Adrenal gland (tissue), 5 donors: ENCODE measurements at regions not wholly inside any gene's neighbourhood (a gene's known extent, or its start where the extent isn't known, plus 50 kb on each side); places are given as distances from the start of the nearest gene placed in this dataset.

ENCODE experiments used
- POLR2A ChIP-seq, 2 donors: fragments of 450-650 bp; IDR thresholded peaks; one replicate each; pipeline ENCODE4 v1.6.1; 2017; ENCODE audit warnings: antibody characterized with exemption in 2 of 2, mild to moderate bottlenecking in 2 of 2, moderate library complexity in 1 of 2
- TF ChIP-seq, protein P1 (sequence below), 6 experiments: fragments of 450-650 bp in 4 of 6; fragments of 200-600 bp in 2 of 6; sonication (generic) in 1 of 6; IDR thresholded peaks; 1 replicate in 5 of 6; 2 replicates in 1 of 6; pipeline versions ENCODE4 v1.5.1 to v1.8.0; 2016 to 2021; ENCODE audit warnings: antibody characterized with exemption in 6 of 6, mild to moderate bottlenecking in 2 of 6, moderate library complexity in 1 of 6
- donor health status: DM: no; HTN: no; CAD: no.

- TF ChIP-seq, protein P1, sequence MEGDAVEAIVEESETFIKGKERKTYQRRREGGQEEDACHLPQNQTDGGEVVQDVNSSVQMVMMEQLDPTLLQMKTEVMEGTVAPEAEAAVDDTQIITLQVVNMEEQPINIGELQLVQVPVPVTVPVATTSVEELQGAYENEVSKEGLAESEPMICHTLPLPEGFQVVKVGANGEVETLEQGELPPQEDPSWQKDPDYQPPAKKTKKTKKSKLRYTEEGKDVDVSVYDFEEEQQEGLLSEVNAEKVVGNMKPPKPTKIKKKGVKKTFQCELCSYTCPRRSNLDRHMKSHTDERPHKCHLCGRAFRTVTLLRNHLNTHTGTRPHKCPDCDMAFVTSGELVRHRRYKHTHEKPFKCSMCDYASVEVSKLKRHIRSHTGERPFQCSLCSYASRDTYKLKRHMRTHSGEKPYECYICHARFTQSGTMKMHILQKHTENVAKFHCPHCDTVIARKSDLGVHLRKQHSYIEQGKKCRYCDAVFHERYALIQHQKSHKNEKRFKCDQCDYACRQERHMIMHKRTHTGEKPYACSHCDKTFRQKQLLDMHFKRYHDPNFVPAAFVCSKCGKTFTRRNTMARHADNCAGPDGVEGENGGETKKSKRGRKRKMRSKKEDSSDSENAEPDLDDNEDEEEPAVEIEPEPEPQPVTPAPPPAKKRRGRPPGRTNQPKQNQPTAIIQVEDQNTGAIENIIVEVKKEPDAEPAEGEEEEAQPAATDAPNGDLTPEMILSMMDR (IDR thresholded peaks at IDR 0.05) = no peak
- TF ChIP-seq POLR2A (IDR thresholded peaks at IDR 0.05) = no peak
Observed at GRCh38 chrX:51798701-51799100, 55.5 kb downstream of the GSPT2 start.
